GM12801 (cell line): ENCODE measurements at regions not wholly inside any gene's neighbourhood (a gene's known extent, or its start where the extent isn't known, plus 50 kb on each side); places are given as distances from the start of the nearest gene placed in this dataset.

ENCODE experiments used
- CTCF ChIP-seq: IDR thresholded peaks from one replicate; pipeline ENCODE4 v1.5.1; 2011; ENCODE audit warnings: control low read depth; ENCODE audit not compliant: insufficient read length; ENCODE audit errors: extremely low read depth

DNA sequence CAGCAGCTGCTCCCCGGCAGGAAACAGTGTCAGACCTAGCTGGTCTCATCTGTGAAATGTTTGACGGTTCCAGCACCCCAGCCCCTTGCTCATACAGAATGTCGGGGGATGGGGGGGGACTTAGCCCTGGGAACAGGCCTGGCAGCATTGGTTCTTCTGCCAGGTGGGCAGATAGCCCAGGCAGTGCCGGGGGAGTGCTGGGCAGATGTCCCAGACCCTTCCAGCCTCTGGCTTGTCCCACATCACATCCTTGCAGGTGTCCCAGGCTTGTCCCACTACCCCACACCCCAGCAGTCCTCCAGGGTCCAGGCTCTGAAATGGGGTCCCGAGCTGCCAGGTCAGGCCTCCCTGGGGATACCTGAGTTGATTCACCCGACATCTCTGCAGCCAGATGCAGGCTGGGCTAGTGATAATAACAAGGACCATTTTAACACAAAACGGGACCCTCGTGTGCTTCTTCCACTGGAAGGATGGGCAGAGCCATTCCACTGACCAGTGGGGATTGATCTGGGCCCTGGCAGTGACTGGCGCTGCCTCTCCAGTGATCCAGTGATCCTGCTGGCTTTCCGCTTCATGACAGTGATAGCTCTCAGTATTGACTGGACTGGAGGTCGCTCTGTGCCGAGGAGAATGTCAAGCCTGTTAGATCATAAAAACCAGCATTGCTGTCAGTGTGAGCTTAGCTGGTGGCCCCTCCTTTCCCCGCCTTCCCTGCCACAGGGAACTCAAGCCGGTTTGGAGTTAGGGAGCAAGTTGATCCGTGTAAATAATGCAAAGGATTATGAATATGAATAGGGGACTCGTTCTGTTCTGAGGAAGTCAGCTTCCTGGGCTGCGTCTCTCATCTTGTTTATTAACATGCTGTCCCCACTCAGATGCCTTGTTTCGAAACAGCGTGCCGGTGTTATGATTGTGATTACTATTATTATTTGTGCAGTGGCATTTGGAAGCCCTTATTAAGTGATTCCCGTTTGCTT lies 180.6 kb downstream of the AACS start:
- TF ChIP-seq CTCF: no peak

DNA sequence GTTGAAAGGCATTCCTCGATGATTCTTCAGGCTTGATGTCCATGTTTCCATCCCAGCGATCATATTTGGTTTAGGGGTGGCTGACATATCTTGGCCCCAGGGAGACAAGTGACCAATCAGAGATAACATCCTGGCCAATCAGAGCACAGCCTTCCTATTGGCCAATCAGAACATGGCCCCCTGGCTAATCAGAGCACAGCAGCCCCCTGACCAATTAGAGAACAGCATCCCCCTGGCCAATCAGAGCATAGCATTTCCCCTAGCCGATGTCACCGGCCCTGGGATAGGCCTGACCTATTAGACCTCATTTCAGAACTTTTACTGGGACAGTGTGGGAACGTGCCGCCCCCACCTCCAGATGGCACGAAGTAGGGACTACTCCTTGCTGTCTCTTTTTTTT lies 182.2 kb downstream of the AACS start:
- no peak for TF ChIP-seq CTCF

- TF ChIP-seq CTCF: no peak
These were observed 184.0 kb downstream of the AACS start for GRCh38 chr12:125249066-125249824.

DNA sequence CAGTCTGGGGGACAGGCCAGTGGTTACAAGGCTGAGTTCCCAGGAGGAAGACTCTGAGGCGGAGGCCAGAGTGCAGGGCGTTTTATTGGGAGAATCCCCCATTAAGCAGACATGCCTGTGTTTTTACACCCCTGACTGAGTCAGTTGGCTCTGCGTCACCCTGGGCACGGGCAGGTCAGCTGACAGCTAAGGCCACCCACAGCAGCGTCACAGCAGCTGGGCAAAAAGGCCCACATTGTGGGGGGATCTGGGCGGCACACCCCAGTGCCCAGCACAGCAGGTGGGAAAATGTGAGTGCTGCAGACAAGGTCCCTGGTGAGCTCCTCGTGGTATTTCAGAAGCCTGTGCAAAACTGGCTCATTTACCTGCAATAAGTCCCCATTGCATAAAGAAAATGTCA lies 184.7 kb downstream of the AACS start:
- no peak for TF ChIP-seq CTCF

- TF ChIP-seq CTCF: no peak
These were observed 189.0 kb downstream of the AACS start for GRCh38 chr12:125254236-125254635.

DNA sequence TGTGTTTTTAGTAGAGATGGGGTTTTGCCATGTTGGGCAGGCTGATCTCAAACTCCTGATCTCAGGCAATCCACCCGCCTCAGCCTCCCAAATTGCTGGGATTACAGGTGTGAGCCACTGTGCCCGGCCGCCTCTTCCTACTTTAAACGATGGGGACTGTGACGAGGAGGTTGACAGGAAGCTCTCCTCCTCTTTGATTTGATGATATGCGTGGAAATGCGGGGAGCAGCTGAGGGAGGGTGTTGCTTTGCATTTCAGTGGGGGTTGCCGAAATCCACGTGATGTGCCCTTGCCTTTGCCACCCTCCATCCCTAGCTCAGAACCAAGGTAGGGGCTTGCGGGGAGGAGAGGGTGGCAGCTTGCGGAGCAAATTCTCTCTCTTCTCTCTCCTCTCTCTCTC lies 189.6 kb downstream of the AACS start:
- TF ChIP-seq CTCF: no peak

DNA sequence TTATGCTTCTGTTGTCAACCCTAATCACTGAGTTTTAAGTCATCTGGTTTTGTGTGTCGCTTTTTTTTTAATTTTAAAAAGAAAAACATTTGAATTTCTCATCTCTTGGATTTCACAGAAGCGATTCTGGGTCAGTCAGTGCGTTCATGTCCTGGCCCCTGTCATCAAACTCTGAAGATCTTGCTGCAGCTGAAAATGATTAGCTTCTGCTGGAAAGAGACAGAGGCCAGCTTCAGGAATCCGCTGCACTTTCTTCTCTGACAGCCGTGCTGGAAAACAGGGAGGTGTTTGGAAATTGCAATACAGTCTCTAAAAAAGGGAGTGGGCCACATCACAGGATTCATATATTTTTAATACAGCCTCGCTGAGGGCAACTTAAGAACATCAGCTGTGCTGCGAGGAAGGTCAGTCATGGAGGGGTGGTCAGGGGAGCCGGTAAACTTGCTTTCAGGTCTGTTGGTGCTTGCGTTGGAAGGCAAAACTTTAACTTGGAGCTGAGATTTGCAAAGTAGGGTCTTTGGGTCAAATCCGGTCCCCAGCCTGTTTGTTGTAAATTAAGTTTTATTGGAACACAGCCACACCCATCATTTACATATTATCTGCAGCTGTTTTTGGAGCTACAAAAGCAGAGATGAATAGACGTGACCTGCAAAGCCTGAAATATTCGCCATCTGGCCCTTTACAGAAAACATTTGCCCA lies 190.8 kb downstream of the AACS start:
- TF ChIP-seq CTCF: no peak
